ENCODE measurements at regions not wholly inside any gene's neighbourhood (a gene's known extent, or its start where the extent isn't known, plus 50 kb on each side); places are given as distances from the start of the nearest gene placed in this dataset.

DNA sequence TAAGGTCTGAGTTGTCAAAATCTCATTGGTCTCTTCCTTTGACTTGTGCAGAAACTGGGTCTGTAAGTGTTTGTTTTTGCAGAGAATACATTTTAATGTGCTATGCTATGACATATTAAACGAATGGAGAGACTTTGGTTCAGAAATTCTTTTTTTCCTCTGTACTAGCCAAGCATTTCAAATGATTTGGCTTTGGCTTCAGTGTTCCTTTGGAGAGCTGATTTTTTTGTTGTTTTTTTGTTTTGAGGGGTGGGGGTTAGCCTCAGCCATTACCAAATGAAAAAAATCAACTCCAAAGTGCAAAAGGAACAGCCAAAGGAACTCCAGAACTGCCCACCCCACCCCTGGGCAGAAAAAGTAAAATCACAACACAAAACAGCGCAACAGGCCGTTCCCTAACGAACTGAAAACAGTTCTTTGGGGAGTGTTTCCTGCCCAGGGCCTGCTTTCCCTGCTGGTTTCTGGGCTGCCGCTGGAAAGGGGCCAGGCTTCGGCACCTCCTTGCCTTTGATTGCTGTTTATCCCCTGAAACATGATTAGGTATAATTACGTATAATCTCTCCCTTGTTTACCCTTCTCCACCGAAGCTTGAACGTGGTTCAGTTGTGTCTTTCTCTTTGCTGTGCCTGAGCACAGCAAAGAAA, 57.6 kb upstream of the NEO1 start:
- DNase-seq (ENCODE audit: extremely low spot score) = no peak
- POLR2A ChIA-PET = no interaction called here
- CTCF ChIA-PET = no interaction called here
- TF ChIP-seq ZNF384 (IDR thresholded peaks at IDR 0.05) (no peak), BHLHE40 (IDR thresholded peaks at IDR 0.05; ENCODE audit: borderline replicate concordance) (no peak), ELF4 (IDR thresholded peaks at IDR 0.05) (no peak), FOXM1 (IDR thresholded peaks at IDR 0.05; ENCODE audit: borderline replicate concordance) (no peak), FOXK2 (IDR thresholded peaks at IDR 0.05) (no peak), PKNOX1 (IDR thresholded peaks at IDR 0.05) (no peak)

DNA sequence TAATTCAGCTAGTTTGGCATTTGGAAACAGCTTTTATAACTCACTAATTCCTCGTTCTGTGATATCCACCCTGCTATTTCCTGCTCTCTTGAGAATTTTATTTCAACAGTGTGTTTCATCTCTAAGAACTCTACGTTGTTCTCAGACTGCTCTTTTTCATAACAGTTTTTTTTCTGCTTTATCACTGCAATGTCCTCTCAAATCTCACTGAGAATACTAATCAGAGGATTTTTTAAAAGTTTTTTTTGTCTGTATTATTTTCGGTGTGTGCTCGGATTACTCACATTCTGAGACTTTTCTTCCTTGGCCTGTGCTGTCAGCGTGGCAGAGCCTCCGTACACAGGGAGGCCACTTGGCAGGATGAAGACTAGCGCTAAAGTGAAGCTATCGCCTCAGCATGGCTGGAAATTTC, 59.4 kb upstream of the NEO1 start:
- ChIA-PET CTCF (no interaction called here), POLR2A (no interaction called here)
- DNase-seq (ENCODE audit: extremely low spot score) = no peak
- TF ChIP-seq LEF1 (IDR thresholded peaks at IDR 0.05; ENCODE audit: borderline replicate concordance) = no peak
- no peak for TF ChIP-seq ELF4 (IDR thresholded peaks at IDR 0.05)

DNA sequence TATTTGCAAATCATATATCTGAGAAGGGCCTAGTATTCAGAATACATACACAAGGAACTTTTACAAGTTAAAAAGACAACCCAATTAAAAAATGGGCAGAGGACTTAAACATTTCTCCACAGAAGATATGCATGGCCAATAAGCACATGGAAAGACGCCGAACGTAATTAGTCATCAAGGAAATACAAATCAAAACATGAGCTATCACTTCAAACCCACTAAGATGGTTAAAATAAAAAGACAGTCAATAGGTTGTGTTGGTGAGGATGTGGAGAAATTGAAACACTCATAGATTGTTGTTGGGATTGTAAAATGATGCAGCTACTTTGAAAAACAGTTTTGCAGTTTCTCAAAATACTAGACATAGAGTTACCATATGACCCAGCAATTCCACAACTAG, 61.2 kb upstream of the NEO1 start:
- no peak for TF ChIP-seq FOXK2 (IDR thresholded peaks at IDR 0.05)
- TF ChIP-seq HDGF (IDR thresholded peaks at IDR 0.05; ENCODE audit: borderline replicate concordance) = no peak
- TF ChIP-seq TARDBP (IDR thresholded peaks at IDR 0.05) = no peak
- no peak for TF ChIP-seq L3MBTL2 (conservative IDR thresholded peaks at IDR 0.05)
- ChIA-PET POLR2A (no interaction called here), CTCF (no interaction called here)
- DNase-seq (ENCODE audit: extremely low spot score) = no peak

- ChIA-PET CTCF (no interaction called here), POLR2A (no interaction called here)
- no peak for TF ChIP-seq NFRKB (IDR thresholded peaks at IDR 0.05)
- no peak for DNase-seq (ENCODE audit: extremely low spot score)
These were observed 68.3 kb upstream of the NEO1 start for GRCh38 chr15:72983801-72984545.

DNA sequence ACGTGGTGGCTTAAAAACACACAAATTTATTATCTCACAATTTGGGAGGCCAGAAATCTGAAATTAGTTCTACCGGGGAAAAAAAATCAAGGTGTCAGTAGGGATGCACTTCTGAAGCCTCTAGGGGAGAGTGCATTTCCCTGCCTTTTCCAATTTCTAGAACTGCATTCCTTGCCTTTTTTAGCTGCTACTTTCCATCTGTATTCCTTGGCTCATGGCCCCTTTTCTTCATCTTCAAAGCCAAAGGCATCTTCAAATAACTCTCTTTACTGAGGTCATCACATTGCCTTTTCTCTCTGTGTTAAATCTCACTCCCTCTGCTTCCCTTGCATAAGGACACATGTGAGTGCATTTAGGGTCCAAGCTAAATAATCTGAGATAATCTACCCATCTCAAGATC, 69.5 kb upstream of the NEO1 start:
- DNase-seq (ENCODE audit: extremely low spot score) = no peak
- no peak for TF ChIP-seq SP1 (IDR thresholded peaks at IDR 0.05)
- no peak for TF ChIP-seq SUZ12 (IDR thresholded peaks at IDR 0.05)
- TF ChIP-seq L3MBTL2 (conservative IDR thresholded peaks at IDR 0.05) = no peak
- no peak for TF ChIP-seq BHLHE40 (IDR thresholded peaks at IDR 0.05; ENCODE audit: borderline replicate concordance)
- TF ChIP-seq NFRKB (IDR thresholded peaks at IDR 0.05) = no peak
- no peak for TF ChIP-seq FOXA1 (IDR thresholded peaks at IDR 0.05)
- CTCF ChIA-PET = no interaction called here
- POLR2A ChIA-PET = no interaction called here

DNA sequence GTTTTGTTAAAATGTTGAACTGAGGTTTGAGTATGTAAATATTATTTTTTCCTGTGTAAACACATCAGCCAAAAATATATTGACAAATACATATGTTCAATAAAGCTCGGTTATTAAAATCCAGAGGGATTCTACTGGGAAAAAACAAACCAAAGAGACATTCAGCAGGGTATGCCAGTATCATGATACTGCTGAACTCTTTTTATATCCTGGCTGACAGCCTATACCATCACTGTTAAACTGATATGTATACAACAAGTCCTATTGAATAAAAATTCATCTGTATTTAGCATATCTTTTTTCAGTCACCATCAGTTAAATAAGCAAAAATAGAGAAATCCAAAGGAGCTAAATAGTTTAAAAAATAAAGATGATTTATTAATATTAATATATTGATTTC, 71.6 kb upstream of the NEO1 start:
- DNase-seq (ENCODE audit: extremely low spot score) = no peak
- CTCF ChIA-PET = interaction anchor here (0.6 kb wide), 1 partner anchor 76 kb away, joined by 3 read pairs; no protein-coding TSS in a partner anchor
- POLR2A ChIA-PET = no interaction called here

GRCh38 chr15:72979791-72980190, 72.5 kb upstream of the NEO1 start:
- POLR2A ChIA-PET = no interaction called here
- CTCF ChIA-PET = no interaction called here

More for the DNA sequence above, 71.6 kb upstream of the NEO1 start:
- TF ChIP-seq SP1 (IDR thresholded peaks at IDR 0.05) (no peak), BHLHE40 (IDR thresholded peaks at IDR 0.05; ENCODE audit: borderline replicate concordance) (no peak), HDGF (IDR thresholded peaks at IDR 0.05; ENCODE audit: borderline replicate concordance) (no peak), SUZ12 (IDR thresholded peaks at IDR 0.05) (no peak), LEF1 (IDR thresholded peaks at IDR 0.05; ENCODE audit: borderline replicate concordance) (no peak), ELF4 (IDR thresholded peaks at IDR 0.05) (no peak), CTBP1 (IDR thresholded peaks at IDR 0.05; ENCODE audit: borderline replicate concordance) (no peak), TARDBP (IDR thresholded peaks at IDR 0.05) (no peak), FOXK2 (IDR thresholded peaks at IDR 0.05) (no peak), ZNF384 (IDR thresholded peaks at IDR 0.05) (no peak), L3MBTL2 (conservative IDR thresholded peaks at IDR 0.05) (no peak)

More at GRCh38 chr15:72979791-72980190, 72.5 kb upstream of the NEO1 start:
- DNase-seq (ENCODE audit: extremely low spot score) = no peak
- TF ChIP-seq HDGF (IDR thresholded peaks at IDR 0.05; ENCODE audit: borderline replicate concordance) (no peak), PKNOX1 (IDR thresholded peaks at IDR 0.05) (no peak), ZNF384 (IDR thresholded peaks at IDR 0.05) (no peak), BHLHE40 (IDR thresholded peaks at IDR 0.05; ENCODE audit: borderline replicate concordance) (no peak), CTBP1 (IDR thresholded peaks at IDR 0.05; ENCODE audit: borderline replicate concordance) (no peak), LEF1 (IDR thresholded peaks at IDR 0.05; ENCODE audit: borderline replicate concordance) (no peak), TARDBP (IDR thresholded peaks at IDR 0.05) (no peak), NFRKB (IDR thresholded peaks at IDR 0.05) (no peak), SP1 (IDR thresholded peaks at IDR 0.05) (no peak), SUZ12 (IDR thresholded peaks at IDR 0.05) (no peak), FOXA1 (IDR thresholded peaks at IDR 0.05) (no peak), FOXM1 (IDR thresholded peaks at IDR 0.05; ENCODE audit: borderline replicate concordance) (no peak), L3MBTL2 (conservative IDR thresholded peaks at IDR 0.05) (no peak), ELF4 (IDR thresholded peaks at IDR 0.05) (no peak)

Data from HEK293T (cell line).